HG03442 (cell line): ENCODE measurements at regions not wholly inside any gene's neighbourhood (a gene's known extent, or its start where the extent isn't known, plus 50 kb on each side); places are given as distances from the start of the nearest gene placed in this dataset.
"Not testable (repeated sequence)": the region's sequence is repeated elsewhere in the genome, so short reads cannot be mapped to it uniquely, and the experiment has no call there.

Experiments used
- ATAC-seq: cut with Tn5 transposase; IDR thresholded peaks from one replicate; pipeline ENCODE4 v1.9.1; 2021; ENCODE audit warnings: mild to moderate bottlenecking, moderate library complexity; ENCODE audit not compliant: unreplicated experiment

GRCh38 chr13:44853641-44854040 lies 135.6 kb downstream of the NUFIP1 start:
- no peak for ATAC-seq

- ATAC-seq: no peak
Observed at GRCh38 chr13:44848920-44849676, 140.2 kb downstream of the NUFIP1 start.

- ATAC-seq: not testable (repeated sequence)
Observed at GRCh38 chr13:44845281-44846058, 143.8 kb downstream of the NUFIP1 start.

GRCh38 chr13:44844786-44845185 lies 144.5 kb downstream of the NUFIP1 start:
- ATAC-seq: no peak

- ATAC-seq: no peak
Observed at GRCh38 chr13:44843403-44843802, 145.9 kb downstream of the NUFIP1 start.

GRCh38 chr13:44842158-44842557 lies 147.1 kb downstream of the NUFIP1 start:
- ATAC-seq: no peak

GRCh38 chr13:44840131-44840530 lies 149.1 kb downstream of the NUFIP1 start:
- no peak for ATAC-seq

GRCh38 chr13:44837250-44837649 lies 152.0 kb downstream of the NUFIP1 start:
- no peak for ATAC-seq

GRCh38 chr13:44834404-44834803 lies 154.9 kb downstream of the NUFIP1 start:
- no peak for ATAC-seq

GRCh38 chr13:44833626-44834025 lies 155.6 kb downstream of the NUFIP1 start:
- no peak for ATAC-seq

GRCh38 chr13:44833139-44833538 lies 156.1 kb downstream of the NUFIP1 start:
- ATAC-seq: no peak

- ATAC-seq: no peak
Observed at GRCh38 chr13:44826591-44827350, 162.5 kb downstream of the NUFIP1 start.

- ATAC-seq: no peak
Observed at GRCh38 chr13:44825953-44826352, 163.3 kb downstream of the NUFIP1 start.

GRCh38 chr13:44823555-44823954 lies 165.7 kb downstream of the NUFIP1 start:
- not testable (repeated sequence) for ATAC-seq

- ATAC-seq: no peak
Observed at GRCh38 chr13:44822291-44822690, 167.0 kb downstream of the NUFIP1 start.

- ATAC-seq: no peak
Observed at GRCh38 chr13:44819772-44820171, 169.5 kb downstream of the NUFIP1 start.

GRCh38 chr13:44819245-44819644 lies 170.0 kb downstream of the NUFIP1 start:
- no peak for ATAC-seq

- no peak for ATAC-seq
Observed at GRCh38 chr13:44818428-44818827, 170.8 kb downstream of the NUFIP1 start.

GRCh38 chr13:44818016-44818415 lies 171.3 kb downstream of the NUFIP1 start:
- ATAC-seq: no peak

GRCh38 chr13:44817131-44817671 lies 172.1 kb downstream of the NUFIP1 start:
- no peak for ATAC-seq

GRCh38 chr13:44816701-44817100 lies 172.6 kb downstream of the NUFIP1 start:
- no peak for ATAC-seq
